ENCODE measurements at regions not wholly inside any gene's neighbourhood (a gene's known extent, or its start where the extent isn't known, plus 50 kb on each side); places are given as distances from the start of the nearest gene placed in this dataset.

- DNase-seq (ENCODE audit: low read depth) = no peak
- no peak for TF ChIP-seq CTCF (IDR thresholded peaks at IDR 0.05; ENCODE audit: low read length, missing control alignments)
- H3K4me3 ChIP-seq (replicated peaks; ENCODE audit: low read depth, low read length) = no peak overlapping the region
These were observed 73.1 kb upstream of the INCENP start for GRCh38 chr11:62050716-62051115.

GRCh38 chr11:62048100-62048499 lies 75.7 kb upstream of the INCENP start:
- no peak for DNase-seq (ENCODE audit: low read depth)
- TF ChIP-seq CTCF (IDR thresholded peaks at IDR 0.05; ENCODE audit: low read length, missing control alignments) = no peak
- H3K4me3 ChIP-seq (replicated peaks; ENCODE audit: low read depth, low read length) = no peak overlapping the region

GRCh38 chr11:62046568-62047100 lies 77.2 kb upstream of the INCENP start:
- no peak overlapping the region for H3K4me3 ChIP-seq (replicated peaks; ENCODE audit: low read depth, low read length)
- DNase-seq (ENCODE audit: low read depth) = no peak
- TF ChIP-seq CTCF (IDR thresholded peaks at IDR 0.05; ENCODE audit: low read length, missing control alignments) = no peak

- no peak overlapping the region for H3K4me3 ChIP-seq (replicated peaks; ENCODE audit: low read depth, low read length)
- TF ChIP-seq CTCF (IDR thresholded peaks at IDR 0.05; ENCODE audit: low read length, missing control alignments) = no peak
- DNase-seq (ENCODE audit: low read depth) = no peak
These were observed 77.2 kb upstream of the FTH1 start for GRCh38 chr11:62044639-62045121.

- TF ChIP-seq CTCF (IDR thresholded peaks at IDR 0.05; ENCODE audit: low read length, missing control alignments) = no peak
- no peak overlapping the region for H3K4me3 ChIP-seq (replicated peaks; ENCODE audit: low read depth, low read length)
- DNase-seq (ENCODE audit: low read depth) = no peak
These were observed 67.9 kb upstream of the FTH1 start for GRCh38 chr11:62035293-62035692.

GRCh38 chr11:62034036-62034338 lies 66.6 kb upstream of the FTH1 start:
- TF ChIP-seq CTCF (IDR thresholded peaks at IDR 0.05; ENCODE audit: low read length, missing control alignments) = no peak
- DNase-seq (ENCODE audit: low read depth) = no peak
- no peak overlapping the region for H3K4me3 ChIP-seq (replicated peaks; ENCODE audit: low read depth, low read length)

- DNase-seq (ENCODE audit: low read depth) = no peak
- H3K4me3 ChIP-seq (replicated peaks; ENCODE audit: low read depth, low read length) = no peak overlapping the region
- no peak for TF ChIP-seq CTCF (IDR thresholded peaks at IDR 0.05; ENCODE audit: low read length, missing control alignments)
These were observed 66.0 kb upstream of the FTH1 start for GRCh38 chr11:62033191-62034035.

All from fibroblast of pulmonary artery (primary cell).